Pancreas (tissue), 10 donors: ENCODE measurements at regions not wholly inside any gene's neighbourhood (a gene's known extent, or its start where the extent isn't known, plus 50 kb on each side); places are given as distances from the start of the nearest gene placed in this dataset.

Experiments used
- ATAC-seq, 4 donors: fragments of 200-7000 bp; cut with Tn5 transposase; one replicate each; pipeline versions ENCODE4 v1.8.0 to v1.9.1; 2020; ENCODE audit warnings: mild to moderate bottlenecking in 4 of 4, moderate library complexity in 4 of 4
- DNase-seq, 6 donors: peaks; one replicate each; pipeline ENCODE4 v3.0.0-alpha.2; 2020
- FAIRE-seq: peaks from 2 replicates; lab custom pipeline; 2012; peaks lifted over from hg19 to GRCh38; lab: Jason Lieb, UNC
- H3K27ac ChIP-seq, 4 donors: fragments of 200-600 bp; sonication (generic); 1 replicate in 3 of 4; 2 replicates in 1 of 4; pipeline versions ENCODE4 v1.5.0 to v1.8.0; 2020
- H3K27me3 ChIP-seq, 4 donors: fragments of 200-600 bp; one replicate each; pipeline ENCODE4 v1.8.0; 2021
- H3K36me3 ChIP-seq, 3 donors: fragments of 200-600 bp; sonication (generic) in 1 of 3; one replicate each; pipeline versions ENCODE4 v1.5.0 to v1.8.0; 2020 to 2021
- H3K4me1 ChIP-seq, 3 donors: fragments of 200-600 bp; one replicate each; pipeline ENCODE4 v1.8.0; 2021
- H3K4me3 ChIP-seq, 4 donors: fragments of 200-600 bp; sonication (generic) in 2 of 4; one replicate each; pipeline versions ENCODE4 v1.5.0 to v1.8.0; 2020 to 2021
- H3K9me3 ChIP-seq, 4 donors: fragments of 200-600 bp; one replicate each; pipeline ENCODE4 v1.8.0; 2021
- CTCF ChIP-seq, 4 donors: fragments of 200-600 bp; sonication (generic) in 3 of 4; IDR thresholded peaks; one replicate each; pipeline versions ENCODE4 v1.5.0 to v1.8.0; 2021; ENCODE audit warnings: antibody characterized with exemption in 4 of 4
- WGBS, 2 donors: extraction: QIAGEN DNeasy Blood & Tissue Kit; methylation state at CpG; one replicate each; pipeline ENCODE4 v1.1.7; 2013; 5-methylcytosine and 5-hydroxymethylcytosine counted together
- intact Hi-C, 3 donors: fragments of 100-400 bp; cut with DNase I; formaldehyde crosslinking; loops; one replicate each; pipeline versions ENCODE4 v1.11.1 to v1.14.2; 2022
- donor health status: healthy with polysubstance abuse.
- donor health status: DM: no; HTN: no; CAD: no; lungs with moderate emphysema.
- donor health status: DM: no; HTN: no; CAD: no.
- donor health status: control.
- donor health status: control.
- donor health status: Bipolar disorder and iron deficiency.
- donor health status: DM: yes; HTN: yes; CAD: no.
- donor health status: DM: no; HTN: no; CAD: no.
- donor health status: DM: no; HTN: no; CAD: no.
- donor health status: DM: yes; HTN: yes; CAD: no.

DNA sequence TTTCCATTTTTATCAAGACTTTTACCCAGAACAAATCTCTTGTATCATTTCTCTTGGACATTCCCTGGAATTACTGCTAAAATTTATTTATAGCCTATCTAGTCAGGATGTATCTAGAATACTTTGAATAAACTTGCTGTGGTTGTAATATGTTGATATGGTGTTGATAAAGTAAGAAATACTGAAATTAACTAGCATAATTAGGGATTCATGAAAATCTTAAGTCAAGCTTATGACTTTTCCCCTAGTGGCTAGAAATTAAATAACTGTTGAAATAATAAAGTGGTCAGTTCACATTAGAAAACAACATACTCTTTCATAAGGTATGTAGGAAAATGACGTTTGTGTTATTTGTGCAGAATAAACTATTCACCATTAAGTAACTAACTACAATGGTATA lies 73.1 kb upstream of the ANKRD50 start:
- intact Hi-C loops, result no loop called here
- DNase-seq (no peak), ATAC-seq (no peak), FAIRE-seq (no peak)
- no peaks in the 10 kb centered on the region for H3K36me3 ChIP-seq
- no peaks in the 10 kb centered on the region for H3K27me3 ChIP-seq
- TF ChIP-seq CTCF (IDR thresholded peaks at IDR 0.05), result peak in 2 of 4 donors; percentile 9 to 11
- H3K4me1 ChIP-seq, result no peaks in the 10 kb centered on the region
- WGBS, 2 donors, result 17 to 42% methylated on average over 1 of the region's 1 CpG
- no peak overlapping the region for H3K27ac ChIP-seq
- no peak overlapping the region for H3K4me3 ChIP-seq
- no peaks in the 10 kb centered on the region for H3K9me3 ChIP-seq

GRCh38 chr4:124783847-124784246 lies 71.3 kb upstream of the ANKRD50 start:
- H3K9me3 ChIP-seq, result no peaks in the 10 kb centered on the region
- H3K27ac ChIP-seq, result no peak overlapping the region
- ATAC-seq (no peak), FAIRE-seq (no peak), DNase-seq (no peak)
- H3K36me3 ChIP-seq, result no peaks in the 10 kb centered on the region
- H3K27me3 ChIP-seq, result no peaks in the 10 kb centered on the region
- H3K4me1 ChIP-seq, result no peaks in the 10 kb centered on the region
- intact Hi-C loops, result no loop called here
- TF ChIP-seq CTCF (IDR thresholded peaks at IDR 0.05), result no peak
- no peak overlapping the region for H3K4me3 ChIP-seq

GRCh38 chr4:124777007-124777406 lies 64.5 kb upstream of the ANKRD50 start:
- no peak for TF ChIP-seq CTCF (IDR thresholded peaks at IDR 0.05)
- H3K36me3 ChIP-seq, result no peaks in the 10 kb centered on the region
- FAIRE-seq (no peak), DNase-seq (peak in 1 of 6 donors; percentile 6), ATAC-seq (no peak)
- H3K9me3 ChIP-seq, result no peaks in the 10 kb centered on the region
- no peak overlapping the region for H3K4me3 ChIP-seq
- intact Hi-C loops, result no loop called here
- H3K27me3 ChIP-seq, result no peaks in the 10 kb centered on the region
- 72 to 77% methylated on average over 1 of the region's 1 CpG for WGBS, 2 donors
- no peaks in the 10 kb centered on the region for H3K4me1 ChIP-seq
- no peak overlapping the region for H3K27ac ChIP-seq

GRCh38 chr4:124768596-124769365 lies 56.2 kb upstream of the ANKRD50 start:
- Histone ChIP-seq H3K9me3 (no peaks in the 10 kb centered on the region), H3K27ac (no peak overlapping the region), H3K4me3 (no peak overlapping the region), H3K27me3 (no peaks in the 10 kb centered on the region), H3K4me1 (no peaks in the 10 kb centered on the region), H3K36me3 (no peaks in the 10 kb centered on the region)
- no peak for TF ChIP-seq CTCF (IDR thresholded peaks at IDR 0.05)
- WGBS, 2 donors, result 70 to 91% methylated on average over 2 of the region's 2 CpGs
- FAIRE-seq (no peak), ATAC-seq (no peak), DNase-seq (no peak)
- intact Hi-C loops, result no loop called here

DNA sequence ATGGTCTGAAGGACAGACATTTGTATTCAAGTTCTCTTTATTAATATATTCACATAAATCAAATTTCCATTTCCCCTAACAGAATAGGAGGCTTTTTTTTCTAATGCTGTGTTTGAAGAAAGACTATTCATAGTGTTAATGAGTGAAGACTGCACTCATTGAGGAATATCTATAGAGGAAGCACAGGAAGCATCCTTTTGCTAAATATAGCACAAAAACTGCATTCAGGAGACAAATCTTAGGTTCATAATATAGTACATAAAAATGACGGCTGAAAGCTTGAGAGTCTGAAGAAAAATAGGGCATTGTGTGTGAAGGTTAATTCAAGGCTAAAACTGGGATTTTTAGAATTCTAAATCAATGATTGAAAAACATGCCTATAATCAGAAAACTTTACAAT lies 50.4 kb upstream of the ANKRD50 start:
- no peak for FAIRE-seq
- 29 to 48% methylated on average over 1 of the region's 1 CpG for WGBS, 2 donors

More for the DNA sequence above, 50.4 kb upstream of the ANKRD50 start:
- H3K4me1 ChIP-seq, result no peaks in the 10 kb centered on the region
- no peak for TF ChIP-seq CTCF (IDR thresholded peaks at IDR 0.05)
- H3K9me3 ChIP-seq, result no peaks in the 10 kb centered on the region
- intact Hi-C loops, result no loop called here
- no peaks in the 10 kb centered on the region for H3K27me3 ChIP-seq
- H3K36me3 ChIP-seq, result no peaks in the 10 kb centered on the region
- no peak overlapping the region for H3K27ac ChIP-seq
- DNase-seq, result no peak
- no peak for ATAC-seq
- no peak overlapping the region for H3K4me3 ChIP-seq
